Vagina (tissue), 2 donors: ENCODE measurements at regions not wholly inside any gene's neighbourhood (a gene's known extent, or its start where the extent isn't known, plus 50 kb on each side); places are given as distances from the start of the nearest gene placed in this dataset.

Experiments used
- CTCF ChIP-seq, 3 experiments: fragments of 450-650 bp in 2 of 3; fragments of 200-600 bp in 1 of 3; sonication (generic) in 1 of 3; IDR thresholded peaks; one replicate each; pipeline ENCODE4 v1.5.1; 2017 to 2019; ENCODE audit warnings: antibody characterized with exemption in 3 of 3, mild to moderate bottlenecking in 2 of 3, moderate library complexity in 2 of 3
- POLR2AphosphoS5 ChIP-seq, 2 donors: sonication (generic); formaldehyde crosslinking; IDR thresholded peaks; one replicate each; pipeline ENCODE4 v1.9.0; 2017; ENCODE audit warnings: antibody characterized with exemption in 2 of 2, mild to moderate bottlenecking in 2 of 2, low read depth in 1 of 2; ENCODE audit not compliant: insufficient read depth in 1 of 2

- no peak for TF ChIP-seq CTCF (IDR thresholded peaks at IDR 0.05)
- TF ChIP-seq POLR2AphosphoS5 (IDR thresholded peaks at IDR 0.05; ENCODE audit: insufficient read depth in 1 of 2, low read depth in 1 of 2) = no peak
Observed at GRCh38 chr9:28232686-28233085, 659.4 kb upstream of the C9orf72 start.
